Fibroblast of villous mesenchyme (primary cell): ENCODE measurements at regions not wholly inside any gene's neighbourhood (a gene's known extent, or its start where the extent isn't known, plus 50 kb on each side); places are given as distances from the start of the nearest gene placed in this dataset.

ENCODE experiments used
- DNase-seq: peaks from one replicate; pipeline ENCODE4 v3.0.0-alpha.2; 2010; ENCODE audit warnings: low read depth
- H3K4me3 ChIP-seq: 2 replicates; pipeline ENCODE4 v1.5.1; 2011; ENCODE audit warnings: low read depth, mild to moderate bottlenecking, low read length
- TF ChIP-seq, protein P1 (sequence below): IDR thresholded peaks from 2 replicates; pipeline ENCODE4 v1.5.1; 2012; ENCODE audit warnings: low read depth, mild to moderate bottlenecking, low read length; ENCODE audit not compliant: insufficient read depth

DNA sequence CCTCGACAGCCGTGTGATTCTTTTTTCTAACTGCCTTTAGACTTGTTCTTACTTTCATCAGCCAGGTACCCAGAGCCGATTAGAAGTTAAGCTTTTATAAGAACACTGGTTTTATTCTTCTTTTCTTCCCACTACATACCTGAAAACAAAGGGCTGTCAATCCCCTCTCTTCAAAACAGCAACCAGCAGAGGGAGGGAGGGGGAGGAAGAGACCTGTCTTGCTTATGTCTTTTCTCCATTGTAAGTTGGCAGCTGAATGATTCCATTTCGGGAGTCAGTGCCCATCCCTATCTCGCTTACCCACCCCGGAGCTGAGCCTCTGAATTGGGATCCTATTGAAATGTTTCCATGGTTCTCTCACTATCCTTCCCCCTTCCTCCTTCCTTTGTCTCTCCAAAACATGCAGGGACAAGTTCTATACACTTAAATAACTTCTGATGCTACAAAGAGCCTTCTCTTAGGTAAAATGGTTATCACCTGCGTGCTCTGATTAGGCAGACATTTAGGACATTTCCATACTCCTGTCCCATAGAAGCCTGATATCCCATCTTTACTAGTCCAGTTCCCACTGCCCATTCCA, 83.9 kb upstream of the WWC1 start:
- H3K4me3 ChIP-seq = no peak overlapping the region
- TF ChIP-seq, protein P1, sequence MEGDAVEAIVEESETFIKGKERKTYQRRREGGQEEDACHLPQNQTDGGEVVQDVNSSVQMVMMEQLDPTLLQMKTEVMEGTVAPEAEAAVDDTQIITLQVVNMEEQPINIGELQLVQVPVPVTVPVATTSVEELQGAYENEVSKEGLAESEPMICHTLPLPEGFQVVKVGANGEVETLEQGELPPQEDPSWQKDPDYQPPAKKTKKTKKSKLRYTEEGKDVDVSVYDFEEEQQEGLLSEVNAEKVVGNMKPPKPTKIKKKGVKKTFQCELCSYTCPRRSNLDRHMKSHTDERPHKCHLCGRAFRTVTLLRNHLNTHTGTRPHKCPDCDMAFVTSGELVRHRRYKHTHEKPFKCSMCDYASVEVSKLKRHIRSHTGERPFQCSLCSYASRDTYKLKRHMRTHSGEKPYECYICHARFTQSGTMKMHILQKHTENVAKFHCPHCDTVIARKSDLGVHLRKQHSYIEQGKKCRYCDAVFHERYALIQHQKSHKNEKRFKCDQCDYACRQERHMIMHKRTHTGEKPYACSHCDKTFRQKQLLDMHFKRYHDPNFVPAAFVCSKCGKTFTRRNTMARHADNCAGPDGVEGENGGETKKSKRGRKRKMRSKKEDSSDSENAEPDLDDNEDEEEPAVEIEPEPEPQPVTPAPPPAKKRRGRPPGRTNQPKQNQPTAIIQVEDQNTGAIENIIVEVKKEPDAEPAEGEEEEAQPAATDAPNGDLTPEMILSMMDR = no peak

GRCh38 chr5:168209244-168209995, 82.0 kb upstream of the WWC1 start:
- no peak overlapping the region for H3K4me3 ChIP-seq
- TF ChIP-seq, protein P1 = no peak
- DNase-seq = no peak

More for the DNA sequence above, 83.9 kb upstream of the WWC1 start:
- DNase-seq = no peak

- no peak for DNase-seq
- TF ChIP-seq, protein P1 = no peak
- no peak overlapping the region for H3K4me3 ChIP-seq
Observed at GRCh38 chr5:168209997-168210396, 81.4 kb upstream of the WWC1 start.

DNA sequence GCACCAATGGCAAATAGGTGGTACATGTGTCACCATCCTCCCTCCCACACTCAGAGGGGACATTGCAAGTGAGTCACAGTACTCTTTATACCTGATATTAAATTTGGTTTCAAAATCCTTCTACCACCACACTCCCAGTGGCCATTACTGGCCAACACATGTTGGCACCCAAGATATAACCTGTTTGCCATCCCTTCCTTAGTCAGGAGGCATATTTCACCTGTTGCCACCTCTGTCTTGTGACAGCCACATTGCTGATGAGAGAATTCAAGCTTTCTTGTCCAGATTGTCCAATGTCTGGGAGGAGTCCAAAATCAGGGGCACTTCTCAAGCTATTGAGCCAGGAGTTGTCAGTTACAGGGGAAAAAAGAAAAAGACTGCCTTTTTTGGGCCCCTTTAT, 80.2 kb upstream of the WWC1 start:
- TF ChIP-seq, protein P1 = no peak
- H3K4me3 ChIP-seq = no peak overlapping the region
- DNase-seq = no peak

DNA sequence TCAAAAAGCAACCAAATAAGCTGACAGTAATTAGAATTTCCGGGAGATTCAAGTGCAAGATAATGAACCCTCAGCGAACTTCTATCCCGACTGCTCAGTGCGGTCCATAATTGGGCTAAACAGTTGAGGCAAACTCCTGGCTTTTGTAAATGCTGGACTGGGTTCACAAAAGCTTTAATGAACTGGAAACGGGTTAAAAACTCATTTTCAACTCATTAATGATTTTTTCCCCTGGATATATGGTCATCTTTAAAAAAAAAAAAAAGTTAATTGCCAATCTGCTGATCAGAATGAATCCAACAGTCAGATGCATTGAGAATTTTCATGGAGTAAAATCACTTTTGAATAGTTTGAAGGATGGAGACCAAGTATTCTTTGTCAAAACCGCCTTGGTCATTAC, 79.5 kb upstream of the WWC1 start:
- DNase-seq = no peak
- TF ChIP-seq, protein P1 = no peak
- no peak overlapping the region for H3K4me3 ChIP-seq

DNA sequence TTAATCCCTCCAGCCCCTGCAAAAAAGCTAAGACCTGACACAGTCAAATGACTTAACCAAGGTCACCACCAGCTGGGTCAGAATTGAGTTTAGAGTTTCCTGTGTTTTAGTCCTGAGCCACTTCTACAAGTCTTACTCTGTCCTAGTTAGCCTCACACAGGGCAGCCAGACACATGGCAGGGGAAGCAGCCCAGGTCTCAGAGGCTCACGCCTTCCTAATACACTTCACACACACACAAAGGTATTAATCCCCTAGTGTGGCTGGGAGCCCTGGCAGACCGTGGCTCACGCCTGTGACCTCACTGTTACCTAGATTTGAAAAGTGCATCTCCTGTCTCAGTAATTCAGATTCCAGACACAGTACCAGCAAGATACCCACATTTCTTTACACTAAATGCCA, 77.4 kb upstream of the WWC1 start:
- no peak overlapping the region for H3K4me3 ChIP-seq
- TF ChIP-seq, protein P1 = no peak
- no peak for DNase-seq
